Activated CD4-positive, alpha-beta T cell treated with anti-CD3 and anti-CD28 coated beads, Interleukin-2, Interleukin-6, amounts not matched to agents 100 ng/mL and 50 ng/mL, durations not matched to agents 16 hours and 8 hours (primary cell): ENCODE measurements at regions not wholly inside any gene's neighbourhood (a gene's known extent, or its start where the extent isn't known, plus 50 kb on each side); places are given as distances from the start of the nearest gene placed in this dataset.
"Not testable (repeated sequence)": the region's sequence is repeated elsewhere in the genome, so short reads cannot be mapped to it uniquely, and the experiment has no call there.

Source experiments
- DNase-seq: peaks from one replicate; pipeline ENCODE4 v3.0.0-alpha.2; 2020

GRCh38 chr6:11403035-11403601, 134.4 kb upstream of the TMEM170B start:
- no peak for DNase-seq

DNA sequence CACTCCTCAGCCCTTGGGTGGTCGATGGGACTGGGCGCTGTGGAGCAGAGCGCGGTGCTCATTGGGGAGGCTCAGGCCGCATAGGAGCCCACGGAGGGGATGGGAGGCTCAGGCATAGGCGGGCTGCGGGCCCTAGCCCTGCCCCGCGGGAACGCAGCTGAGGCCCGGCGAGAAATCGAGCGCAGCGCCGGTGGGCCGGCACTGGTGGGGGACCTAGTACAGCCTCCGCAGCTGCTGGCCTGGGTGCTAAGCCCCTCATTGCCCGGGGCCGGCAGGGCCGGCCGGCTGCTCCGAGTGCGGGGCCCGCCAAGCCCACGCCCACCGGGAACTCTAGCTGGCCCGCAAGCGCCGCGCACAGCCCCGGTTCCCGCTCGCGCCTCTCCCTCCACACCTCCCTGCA, 135.0 kb upstream of the TMEM170B start:
- not testable (repeated sequence) for DNase-seq

DNA sequence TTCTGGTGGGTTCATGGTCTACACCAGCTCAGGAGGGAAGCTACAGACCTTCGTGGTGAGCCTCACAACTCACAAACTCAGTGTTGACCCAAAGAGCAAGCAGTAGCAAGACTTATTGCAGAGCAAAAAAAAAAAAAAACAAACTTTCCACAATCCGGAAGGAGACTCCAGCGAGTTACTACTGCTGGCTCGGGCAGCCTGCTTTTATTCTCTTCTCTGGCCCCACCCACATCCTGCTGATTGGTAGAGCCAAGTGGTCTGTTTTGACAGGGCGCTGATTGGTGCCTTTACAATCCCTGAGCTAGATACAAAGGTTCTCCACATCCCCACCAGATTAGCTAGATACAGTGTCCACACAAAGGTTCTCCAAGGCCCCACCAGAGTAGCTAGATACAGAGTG, 135.6 kb upstream of the TMEM170B start:
- not testable (repeated sequence) for DNase-seq

DNA sequence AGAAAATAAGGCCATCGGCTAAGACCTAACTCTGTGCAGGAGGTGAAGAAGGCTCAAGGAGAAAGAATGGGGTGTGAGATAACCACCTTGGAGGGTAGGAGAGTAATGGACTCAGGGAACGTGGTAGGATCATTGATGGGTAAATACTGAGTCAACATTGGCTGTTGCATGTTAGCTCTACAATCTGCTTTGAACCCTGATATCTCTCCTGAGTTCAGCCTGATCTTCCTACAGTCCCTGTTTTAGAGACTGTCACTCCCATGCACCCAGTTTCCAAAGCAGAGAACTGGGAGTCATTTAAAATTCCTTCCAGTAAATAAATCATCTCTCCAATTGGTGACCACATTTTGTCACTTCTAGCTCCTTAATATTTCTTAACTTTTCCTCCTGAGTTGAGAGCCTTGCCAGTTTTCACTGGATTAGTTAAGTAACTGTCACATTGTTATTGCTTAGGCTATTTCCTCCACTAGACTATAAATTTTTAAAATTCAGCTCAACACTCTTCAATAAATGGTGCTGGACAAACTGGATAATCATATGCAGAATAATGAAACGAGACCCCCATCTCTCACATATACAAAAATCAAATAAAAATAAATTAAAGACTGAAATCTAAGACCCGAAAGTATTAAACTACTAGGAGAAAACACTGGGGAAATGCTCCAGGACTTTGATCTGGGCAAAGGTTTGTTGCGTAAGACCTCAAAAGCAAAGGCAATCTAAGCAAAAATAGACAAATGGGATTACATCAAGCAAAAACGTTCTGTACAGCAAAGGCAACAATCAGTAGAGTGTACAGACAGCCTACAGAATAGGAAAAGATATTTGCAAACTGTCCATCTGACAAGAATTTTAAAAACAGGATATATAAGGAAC, 138.9 kb upstream of the TMEM170B start:
- no peak for DNase-seq

- DNase-seq = no peak
These were observed 139.7 kb upstream of the TMEM170B start for GRCh38 chr6:11397622-11398450.

DNA sequence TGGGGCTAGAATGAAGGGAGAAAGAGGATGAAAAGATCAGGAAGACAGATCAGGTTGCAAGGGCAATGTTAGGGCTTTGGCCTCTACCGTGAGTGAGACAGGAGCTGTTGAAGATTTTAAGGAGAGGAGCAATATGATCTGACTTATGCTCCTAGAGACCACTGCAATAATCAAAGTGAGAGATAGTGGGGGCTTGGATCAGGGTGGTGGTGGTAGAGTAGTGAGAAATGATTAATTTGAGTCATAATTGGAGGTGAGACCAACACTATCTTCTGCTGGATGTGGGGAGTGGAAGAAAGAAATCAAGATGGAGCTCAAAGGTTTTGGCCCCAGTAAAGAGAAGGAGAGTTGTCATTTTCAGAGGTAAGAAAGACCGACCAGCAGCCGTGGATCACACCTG, 140.7 kb upstream of the TMEM170B start:
- no peak for DNase-seq

DNA sequence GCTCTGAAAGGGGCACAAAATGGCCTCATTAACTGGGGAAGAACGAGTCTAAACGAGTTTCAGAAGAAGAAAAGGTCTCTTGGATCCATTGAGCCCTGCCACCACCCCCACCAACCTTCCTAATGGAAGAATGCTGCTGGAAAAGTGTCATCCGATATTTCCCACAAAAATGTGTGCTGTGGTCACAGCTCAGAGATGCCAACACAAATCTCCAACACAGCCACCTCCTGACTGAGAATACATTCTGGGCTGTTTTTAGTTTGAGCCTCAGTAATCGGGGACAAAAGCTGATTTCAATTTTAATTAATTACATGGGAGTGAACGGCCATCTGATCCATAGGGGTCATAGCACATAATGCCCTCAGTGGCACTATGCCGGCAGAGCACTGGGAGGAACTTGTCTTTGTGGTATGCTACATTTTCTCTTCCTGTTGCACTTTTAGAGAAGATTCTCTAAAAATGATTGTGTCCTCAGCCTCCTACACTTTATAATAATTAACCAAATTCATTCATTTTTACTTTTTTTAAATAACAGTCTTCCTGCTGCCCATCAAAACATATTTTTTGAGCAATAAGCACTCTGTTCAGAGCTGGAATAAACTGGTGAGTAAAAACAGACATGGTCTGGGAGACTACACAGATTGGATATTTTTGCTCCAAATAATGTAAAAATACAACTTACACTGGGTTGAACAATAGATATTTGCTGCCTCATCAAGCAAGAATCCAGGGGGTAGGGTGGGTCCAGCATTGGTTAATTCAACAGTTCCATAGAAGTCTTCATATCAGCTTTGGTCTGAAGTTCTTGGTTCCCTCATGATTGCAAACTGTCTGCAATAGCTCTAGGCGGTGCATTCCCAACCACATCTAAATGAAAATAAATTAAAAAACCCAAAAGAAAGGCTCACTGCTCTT, 143.6 kb upstream of the TMEM170B start:
- no peak for DNase-seq

DNA sequence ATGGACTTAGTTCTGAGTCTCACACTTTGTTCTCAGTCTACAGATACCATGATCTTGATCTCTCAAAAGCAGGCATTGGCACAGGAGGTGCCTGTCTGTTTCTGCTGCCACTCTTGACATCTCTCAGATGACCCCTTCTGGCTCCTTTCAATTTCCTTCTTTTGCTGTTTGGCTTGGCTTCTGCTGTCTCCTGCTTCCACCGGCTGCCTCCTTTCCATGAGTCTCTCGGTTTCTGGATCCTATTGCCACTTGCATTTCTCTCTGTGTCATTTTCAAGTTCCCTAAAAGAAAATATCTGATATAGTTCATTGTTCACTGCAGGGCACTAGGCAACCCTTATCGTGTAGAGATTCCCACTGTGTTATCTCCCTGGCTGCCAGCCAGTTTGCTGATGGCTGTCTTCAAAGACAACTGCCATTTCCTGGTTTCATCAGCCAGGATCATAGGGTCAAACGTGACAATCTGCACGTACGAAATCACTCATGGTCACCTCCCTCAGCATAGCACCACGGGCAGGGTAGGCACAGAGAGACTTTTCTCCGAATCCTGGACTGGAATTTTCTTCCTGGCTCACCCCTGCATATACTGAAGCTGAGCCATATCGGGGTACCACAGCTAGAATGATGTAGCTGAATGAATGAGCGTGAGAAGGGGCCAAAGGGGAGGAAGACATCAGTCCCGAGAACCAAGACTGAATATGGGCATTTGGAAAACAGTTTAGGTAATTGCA, 144.6 kb upstream of the TMEM170B start:
- no peak for DNase-seq

- DNase-seq = no peak
These were observed 145.4 kb upstream of the TMEM170B start for GRCh38 chr6:11391934-11392777.

DNA sequence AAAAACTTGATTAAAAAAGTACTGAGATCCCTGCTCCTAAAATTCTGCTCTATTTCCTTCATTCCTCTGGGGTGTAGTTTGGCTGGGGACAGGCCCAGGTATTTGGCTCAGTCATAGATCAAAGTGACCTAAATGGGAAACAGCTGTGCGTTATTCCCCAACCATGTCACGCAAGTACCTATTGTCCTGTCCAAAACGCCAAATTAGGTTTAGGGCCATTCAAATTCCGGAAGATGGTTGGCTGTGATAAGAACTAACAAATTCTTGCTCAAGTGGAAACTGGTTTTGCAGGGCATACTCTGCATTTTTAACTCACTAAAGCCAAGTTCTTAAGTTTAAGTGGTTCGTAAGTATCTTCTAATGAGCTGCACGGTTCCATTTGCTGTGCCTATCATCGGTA, 147.6 kb upstream of the TMEM170B start:
- no peak for DNase-seq

DNA sequence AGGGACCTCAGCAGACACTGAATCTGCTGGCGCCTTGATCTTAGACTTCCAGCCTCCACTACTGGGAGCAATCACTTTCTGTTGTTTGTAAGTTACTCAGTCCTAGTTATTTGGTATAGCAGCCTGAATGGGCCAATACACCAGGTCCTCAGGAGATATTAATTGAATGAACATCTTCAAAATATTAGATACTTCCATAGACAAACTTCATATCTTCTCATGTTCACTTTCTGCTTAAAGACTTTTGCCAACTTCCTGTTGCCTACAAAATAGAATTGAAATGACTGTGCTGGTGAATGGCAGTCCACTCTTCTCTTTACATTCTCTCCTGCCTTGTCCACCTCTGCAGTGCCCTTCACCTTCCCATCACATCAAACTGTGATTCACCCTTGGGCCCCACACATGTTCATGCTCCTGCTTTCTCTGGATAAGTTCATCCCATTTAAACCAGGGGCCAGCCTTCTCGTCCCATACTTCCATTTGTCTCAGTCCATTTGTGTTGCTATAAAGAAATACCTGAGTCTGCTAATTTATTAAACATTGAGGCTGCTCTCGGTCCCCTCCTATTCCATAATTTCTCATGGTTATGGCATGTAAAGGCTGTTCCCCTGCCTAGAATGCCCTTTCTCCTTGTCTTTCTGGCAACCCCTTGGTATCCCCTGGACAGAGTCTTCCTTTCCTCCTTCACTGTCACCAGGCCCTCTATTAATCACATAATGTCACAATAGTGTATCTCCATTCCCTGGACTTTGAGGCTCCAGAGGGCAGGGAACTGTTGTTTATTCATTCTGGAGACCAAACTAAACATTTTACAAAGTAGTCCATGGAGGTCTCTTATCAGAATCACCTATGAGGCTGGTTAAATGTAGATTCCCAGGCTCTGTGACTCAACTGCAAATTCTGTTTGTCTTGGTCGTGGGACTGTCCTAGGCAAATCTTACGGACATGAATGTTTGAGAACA, 148.3 kb upstream of the TMEM170B start:
- DNase-seq = no peak

DNA sequence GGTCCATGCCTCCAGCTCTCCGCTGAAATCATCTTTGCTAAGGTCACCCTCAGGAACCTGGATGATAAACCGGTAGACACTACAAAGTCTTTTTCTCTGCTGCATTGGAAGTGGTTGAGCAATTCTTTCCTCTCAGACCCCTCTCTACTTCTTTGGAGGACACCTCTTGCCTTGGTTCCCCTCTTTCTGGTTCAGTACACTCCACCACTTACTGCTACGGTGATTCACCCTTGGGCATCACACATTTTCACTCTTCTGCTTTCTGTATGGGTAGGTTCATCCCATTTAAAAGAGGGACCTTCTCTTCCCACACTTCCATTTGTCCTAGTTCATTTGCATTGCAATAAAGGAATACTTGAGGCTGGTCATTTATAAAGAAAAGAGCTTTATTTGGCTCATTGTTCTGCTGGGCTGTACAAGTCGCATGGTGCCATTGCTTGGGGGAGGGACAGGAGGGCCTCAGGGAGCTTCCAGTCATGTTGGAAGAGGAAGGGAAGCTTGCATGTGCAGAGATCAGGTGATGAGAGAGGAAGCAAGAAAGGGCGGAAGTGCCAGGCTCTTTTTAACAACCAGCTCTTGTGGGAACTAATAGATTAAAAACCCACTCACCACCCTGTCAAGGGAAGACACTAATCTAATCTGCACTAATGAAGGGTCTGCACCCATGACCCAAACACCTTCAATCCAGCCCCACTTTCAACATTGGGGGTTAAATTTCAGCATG, 149.7 kb upstream of the TMEM170B start:
- DNase-seq = no peak

DNA sequence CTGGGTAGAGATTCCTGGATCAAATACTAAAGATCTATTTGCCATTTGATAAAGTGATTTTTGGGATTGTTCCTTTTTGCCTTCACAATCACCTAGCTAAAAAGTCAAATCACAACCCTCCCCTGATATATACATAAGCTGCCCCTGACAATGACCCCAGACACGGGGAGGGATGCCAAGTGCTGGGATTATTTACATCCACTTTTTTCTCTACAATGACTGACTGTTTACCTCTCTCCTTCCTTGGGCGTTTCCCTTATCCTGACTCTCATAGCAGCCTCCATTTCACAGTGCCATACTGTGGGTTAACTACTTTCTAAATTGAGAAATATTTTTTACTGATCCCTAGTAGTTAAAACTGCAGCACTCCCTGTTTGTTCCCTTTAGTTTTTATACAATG, 150.8 kb upstream of the TMEM170B start:
- no peak for DNase-seq

DNA sequence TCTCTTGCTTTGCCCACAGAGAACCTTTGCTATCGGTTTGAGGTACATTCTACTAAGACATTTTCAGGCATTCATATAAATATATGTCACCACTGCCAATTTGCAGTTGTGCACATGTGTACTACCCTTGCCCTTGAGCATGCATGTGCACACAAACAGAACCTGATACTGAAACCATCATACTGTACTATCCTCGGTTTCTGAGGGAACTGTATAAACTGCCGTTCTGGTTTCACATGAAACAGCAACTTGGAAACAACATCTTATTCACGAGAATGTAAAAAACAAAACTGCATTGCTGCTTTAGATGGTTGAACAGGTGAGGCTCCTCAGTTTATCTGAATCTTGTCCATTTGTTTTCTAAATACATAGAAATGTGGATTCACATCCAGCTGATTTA, 151.2 kb upstream of the TMEM170B start:
- peak; percentile 76 for DNase-seq

GRCh38 chr6:11384531-11385309, 152.3 kb upstream of the NEDD9 start:
- DNase-seq = no peak

DNA sequence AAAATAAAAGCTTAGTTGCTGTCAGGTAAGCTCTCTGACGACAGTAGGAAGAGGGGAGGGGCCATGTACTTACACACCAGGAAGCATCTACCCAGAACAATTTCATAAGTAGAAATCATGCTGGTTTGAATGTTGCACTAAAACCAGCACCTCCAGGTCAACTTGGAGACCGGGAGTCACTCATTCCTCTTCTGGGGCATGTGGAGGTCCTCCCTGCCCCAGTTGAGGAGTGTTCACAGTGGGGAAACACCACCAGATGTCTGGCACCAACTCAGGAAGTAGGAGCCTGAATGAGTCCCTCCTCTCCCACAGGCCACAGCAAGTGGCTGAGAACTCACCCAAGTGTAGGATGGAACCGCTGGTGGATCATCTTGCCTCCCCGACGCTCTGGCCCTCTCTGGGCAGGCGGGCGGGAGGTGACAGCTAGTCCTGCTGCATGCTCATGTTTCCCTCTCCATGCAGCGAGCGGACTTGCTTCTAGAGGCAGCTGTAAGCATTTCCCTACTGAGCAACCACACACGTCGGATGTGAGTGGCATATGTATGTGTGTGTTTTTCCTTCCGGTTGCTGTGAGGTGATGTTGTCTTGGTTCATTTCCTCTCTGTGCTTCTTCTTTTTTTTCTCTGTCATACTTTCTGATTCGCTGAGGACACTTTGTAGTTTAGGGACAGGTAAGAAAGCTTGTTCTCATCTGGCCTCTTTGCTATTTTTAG, 149.5 kb upstream of the NEDD9 start:
- peak; percentile 84 for DNase-seq

- DNase-seq = no peak
These were observed 148.7 kb upstream of the NEDD9 start for GRCh38 chr6:11380969-11381744.
